Activated CD4-positive, alpha-beta T cell treated with anti-CD3 and anti-CD28 coated beads, Interleukin-2, amount 50 U/mL, for 16 hours (primary cell): ENCODE measurements at regions not wholly inside any gene's neighbourhood (a gene's known extent, or its start where the extent isn't known, plus 50 kb on each side); places are given as distances from the start of the nearest gene placed in this dataset.
A peak's percentile ranks its signal among the peaks of the same experiment; 100 is the strongest.
"Not testable (repeated sequence)": the region's sequence is repeated elsewhere in the genome, so short reads cannot be mapped to it uniquely, and the experiment has no call there.

ENCODE experiments used
- DNase-seq: peaks from one replicate; pipeline ENCODE4 v3.0.0-alpha.2; 2020

- no peak for DNase-seq
Observed at GRCh38 chr2:223472771-223473170, 129.4 kb downstream of the SCG2 start.

GRCh38 chr2:223474893-223475292 lies 127.3 kb downstream of the SCG2 start:
- no peak for DNase-seq

GRCh38 chr2:223475901-223476300 lies 126.3 kb downstream of the SCG2 start:
- no peak for DNase-seq

- no peak for DNase-seq
Observed at GRCh38 chr2:223477318-223477717, 124.8 kb downstream of the SCG2 start.

GRCh38 chr2:223481486-223481885 lies 120.7 kb downstream of the SCG2 start:
- DNase-seq: no peak

- no peak for DNase-seq
Observed at GRCh38 chr2:223486751-223487150, 115.4 kb downstream of the SCG2 start.

- DNase-seq: no peak
Observed at GRCh38 chr2:223487214-223487846, 114.8 kb downstream of the SCG2 start.

- peak; percentile 10 for DNase-seq
Observed at GRCh38 chr2:223488814-223489213, 113.3 kb downstream of the SCG2 start.

GRCh38 chr2:223494496-223494895 lies 107.7 kb downstream of the SCG2 start:
- DNase-seq: no peak

GRCh38 chr2:223494942-223495341 lies 107.2 kb downstream of the SCG2 start:
- DNase-seq: no peak

- DNase-seq: not testable (repeated sequence)
Observed at GRCh38 chr2:223496853-223497252, 105.3 kb downstream of the SCG2 start.

GRCh38 chr2:223500709-223501108 lies 101.5 kb downstream of the SCG2 start:
- DNase-seq: no peak

- DNase-seq: no peak
Observed at GRCh38 chr2:223501641-223502040, 100.5 kb downstream of the SCG2 start.

- no peak for DNase-seq
Observed at GRCh38 chr2:223503746-223504145, 98.4 kb downstream of the SCG2 start.

GRCh38 chr2:223508372-223508771 lies 93.8 kb downstream of the SCG2 start:
- no peak for DNase-seq

GRCh38 chr2:223510713-223511112 lies 91.4 kb downstream of the SCG2 start:
- DNase-seq: no peak

GRCh38 chr2:223511168-223511567 lies 91.0 kb downstream of the SCG2 start:
- no peak for DNase-seq

GRCh38 chr2:223513771-223514455 lies 88.2 kb downstream of the SCG2 start:
- no peak for DNase-seq

GRCh38 chr2:223519471-223519870 lies 82.7 kb downstream of the SCG2 start:
- no peak for DNase-seq

GRCh38 chr2:223522796-223523195 lies 79.4 kb downstream of the SCG2 start:
- DNase-seq: no peak

GRCh38 chr2:223523551-223524001 lies 78.6 kb downstream of the SCG2 start:
- no peak for DNase-seq

- no peak for DNase-seq
Observed at GRCh38 chr2:223524066-223524465, 78.1 kb downstream of the SCG2 start.

- no peak for DNase-seq
Observed at GRCh38 chr2:223526106-223526505, 76.1 kb downstream of the SCG2 start.

GRCh38 chr2:223528036-223528435 lies 74.1 kb downstream of the SCG2 start:
- DNase-seq: no peak

GRCh38 chr2:223529696-223530095 lies 72.5 kb downstream of the SCG2 start:
- no peak for DNase-seq
